ENCODE measurements at regions not wholly inside any gene's neighbourhood (a gene's known extent, or its start where the extent isn't known, plus 50 kb on each side); places are given as distances from the start of the nearest gene placed in this dataset.
"Not testable (repeated sequence)": the region's sequence is repeated elsewhere in the genome, so short reads cannot be mapped to it uniquely, and the experiment has no call there.

DNA sequence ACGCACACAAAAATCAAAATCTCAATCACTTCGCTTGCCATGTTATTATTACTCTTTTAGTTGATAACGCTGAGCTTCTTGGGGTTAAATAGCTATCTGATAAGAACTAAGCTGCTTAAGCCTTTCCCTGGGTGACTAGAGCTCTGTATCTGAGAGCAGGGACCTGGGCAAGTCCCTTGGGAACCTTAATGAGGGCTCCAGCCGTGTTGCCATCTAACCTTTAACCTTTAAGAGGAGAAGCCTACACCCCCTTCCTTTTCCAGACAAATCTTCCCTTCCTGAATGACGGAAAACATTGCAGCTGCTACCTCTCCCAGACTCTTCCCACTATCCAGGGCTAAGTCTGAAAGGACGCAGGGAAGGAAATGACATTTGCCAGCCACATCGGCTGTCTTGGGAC, 216.5 kb upstream of the RAI14 start:
- no peak overlapping the region for H3K9ac ChIP-seq (replicated peaks; ENCODE audit: extremely low read depth, insufficient read depth, low read length)
- intact Hi-C loops (cut with micrococcal nuclease) (no loop called here), dilution Hi-C loops (cut with MboI; ENCODE audit: extremely low pct_ligation_motif_present, low sequenced_read_pairs) (no loop called here)
- no TSS peak for BruUV-seq (replicated peaks)
- no peak overlapping the region for H3K27ac ChIP-seq (ENCODE audit: insufficient read depth, low read depth, low read length)
- TF ChIP-seq POLR2AphosphoS5 (IDR thresholded peaks at IDR 0.05; ENCODE audit: insufficient read depth, low read depth, low read length) (no peak), GATA2 (IDR thresholded peaks at IDR 0.05; ENCODE audit: insufficient read depth, insufficient read length, low read depth, low read length) (no peak), MYC (IDR thresholded peaks at IDR 0.05; ENCODE audit: low read depth, low read length) (no peak), EZH2 (IDR thresholded peaks at IDR 0.05; ENCODE audit: borderline replicate concordance, low read depth, low read length, severe bottlenecking) (no peak), FOS (IDR thresholded peaks at IDR 0.05; ENCODE audit: borderline replicate concordance, insufficient read depth, low read length) (no peak), JUN (IDR thresholded peaks at IDR 0.05; ENCODE audit: borderline replicate concordance, insufficient read depth, insufficient read length, low read depth) (no peak), POLR2A (IDR thresholded peaks at IDR 0.05; ENCODE audit: low read depth, low read length) (no peak)
- TF ChIP-seq, protein P1, sequence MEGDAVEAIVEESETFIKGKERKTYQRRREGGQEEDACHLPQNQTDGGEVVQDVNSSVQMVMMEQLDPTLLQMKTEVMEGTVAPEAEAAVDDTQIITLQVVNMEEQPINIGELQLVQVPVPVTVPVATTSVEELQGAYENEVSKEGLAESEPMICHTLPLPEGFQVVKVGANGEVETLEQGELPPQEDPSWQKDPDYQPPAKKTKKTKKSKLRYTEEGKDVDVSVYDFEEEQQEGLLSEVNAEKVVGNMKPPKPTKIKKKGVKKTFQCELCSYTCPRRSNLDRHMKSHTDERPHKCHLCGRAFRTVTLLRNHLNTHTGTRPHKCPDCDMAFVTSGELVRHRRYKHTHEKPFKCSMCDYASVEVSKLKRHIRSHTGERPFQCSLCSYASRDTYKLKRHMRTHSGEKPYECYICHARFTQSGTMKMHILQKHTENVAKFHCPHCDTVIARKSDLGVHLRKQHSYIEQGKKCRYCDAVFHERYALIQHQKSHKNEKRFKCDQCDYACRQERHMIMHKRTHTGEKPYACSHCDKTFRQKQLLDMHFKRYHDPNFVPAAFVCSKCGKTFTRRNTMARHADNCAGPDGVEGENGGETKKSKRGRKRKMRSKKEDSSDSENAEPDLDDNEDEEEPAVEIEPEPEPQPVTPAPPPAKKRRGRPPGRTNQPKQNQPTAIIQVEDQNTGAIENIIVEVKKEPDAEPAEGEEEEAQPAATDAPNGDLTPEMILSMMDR (IDR thresholded peaks at IDR 0.05; ENCODE audit: extremely low read depth in 1 of 2, insufficient read depth in 1 of 2, low read depth in 1 of 2, low read length in 2 of 2), result no peak
- TF ChIP-seq, protein P2, sequence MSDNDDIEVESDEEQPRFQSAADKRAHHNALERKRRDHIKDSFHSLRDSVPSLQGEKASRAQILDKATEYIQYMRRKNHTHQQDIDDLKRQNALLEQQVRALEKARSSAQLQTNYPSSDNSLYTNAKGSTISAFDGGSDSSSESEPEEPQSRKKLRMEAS (IDR thresholded peaks at IDR 0.05; ENCODE audit: insufficient read depth, insufficient read length), result no peak
- no peaks in the 10 kb centered on the region for H3K27me3 ChIP-seq (ENCODE audit: control insufficient read depth in 2 of 2, insufficient read depth in 2 of 2, low read length in 2 of 2)
- no peak overlapping the region for H3K4me2 ChIP-seq (ENCODE audit: insufficient read depth, low read length)
- H3K36me3 ChIP-seq (ENCODE audit: control insufficient read depth in 2 of 2, extremely low read depth in 1 of 2, insufficient read depth in 2 of 2, low read length in 2 of 2), result no peaks in the 10 kb centered on the region
- FAIRE-seq (no peak), DNase-seq (ENCODE audit: low read depth, low spot score) (no peak)
- no peaks in the 10 kb centered on the region for H3K4me1 ChIP-seq (ENCODE audit: control insufficient read depth, extremely low read depth, insufficient read depth, low read length)
- POLR2A ChIA-PET, result no interaction called here
- no peaks in the 10 kb centered on the region for H3K9me3 ChIP-seq (replicated peaks; ENCODE audit: control insufficient read depth, insufficient read depth, low read length)
- H4K20me1 ChIP-seq (replicated peaks; ENCODE audit: control insufficient read depth, extremely low read depth, insufficient read depth, low read length), result no peaks in the 10 kb centered on the region
- no peaks in the 10 kb centered on the region for H3K9me1 ChIP-seq (replicated peaks; ENCODE audit: control insufficient read depth, extremely low read depth, insufficient read depth, low read length)
- no peak overlapping the region for H2AFZ ChIP-seq (ENCODE audit: low read depth, low read length)
- H3K79me2 ChIP-seq (ENCODE audit: control insufficient read depth, insufficient read depth, low read length), result no peaks in the 10 kb centered on the region
- CTCF ChIA-PET, result interaction anchor here (1.2 kb wide), 1 partner anchor 564 kb away, joined by 4 read pairs; no protein-coding TSS in a partner anchor
- H3K4me3 ChIP-seq (replicated peaks in 1 of 3; ENCODE audit: insufficient read depth in 1 of 3, low read depth in 1 of 3, low read length in 3 of 3), result no peak overlapping the region

DNA sequence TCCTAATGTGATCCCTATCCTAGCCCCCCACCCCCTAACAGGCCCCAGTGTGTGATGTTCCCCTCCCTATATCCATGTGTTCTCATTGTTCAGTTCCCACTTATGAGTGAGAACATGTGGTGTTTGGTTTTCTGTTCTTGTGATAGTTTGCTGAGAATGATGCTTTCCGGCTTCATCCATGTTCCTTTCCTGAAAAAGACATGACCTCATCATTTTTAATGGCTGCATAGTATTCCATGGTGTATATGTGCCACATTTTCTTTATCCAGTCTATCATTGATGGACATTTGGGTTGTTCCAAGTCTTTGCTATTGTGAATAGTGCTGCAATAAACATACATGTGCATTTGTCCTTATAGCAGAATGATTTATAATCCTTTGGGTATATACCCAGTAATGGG, 214.4 kb upstream of the RAI14 start:
- BruUV-seq (replicated peaks); H3K4me2 ChIP-seq (ENCODE audit: insufficient read depth, low read length); H3K36me3 ChIP-seq (ENCODE audit: control insufficient read depth in 2 of 2, extremely low read depth in 1 of 2, insufficient read depth in 2 of 2, low read length in 2 of 2); POLR2A ChIA-PET; H3K9ac ChIP-seq (replicated peaks; ENCODE audit: extremely low read depth, insufficient read depth, low read length); H4K20me1 ChIP-seq (replicated peaks; ENCODE audit: control insufficient read depth, extremely low read depth, insufficient read depth, low read length); DNase-seq (ENCODE audit: low read depth, low spot score); dilution Hi-C loops (cut with MboI; ENCODE audit: extremely low pct_ligation_motif_present, low sequenced_read_pairs); H3K4me1 ChIP-seq (ENCODE audit: control insufficient read depth, extremely low read depth, insufficient read depth, low read length); intact Hi-C loops (cut with micrococcal nuclease); H3K4me3 ChIP-seq (replicated peaks in 1 of 3; ENCODE audit: insufficient read depth in 1 of 3, low read depth in 1 of 3, low read length in 3 of 3); H3K27me3 ChIP-seq (ENCODE audit: control insufficient read depth in 2 of 2, insufficient read depth in 2 of 2, low read length in 2 of 2); H3K9me1 ChIP-seq (replicated peaks; ENCODE audit: control insufficient read depth, extremely low read depth, insufficient read depth, low read length); H3K79me2 ChIP-seq (ENCODE audit: control insufficient read depth, insufficient read depth, low read length); CTCF ChIA-PET; H2AFZ ChIP-seq (ENCODE audit: low read depth, low read length); FAIRE-seq; H3K27ac ChIP-seq (ENCODE audit: insufficient read depth, low read depth, low read length); H3K9me3 ChIP-seq (replicated peaks; ENCODE audit: control insufficient read depth, insufficient read depth, low read length): not testable (repeated sequence)
